ENCODE measurements at regions not wholly inside any gene's neighbourhood (a gene's known extent, or its start where the extent isn't known, plus 50 kb on each side); places are given as distances from the start of the nearest gene placed in this dataset.
"Not testable (repeated sequence)": the region's sequence is repeated elsewhere in the genome, so short reads cannot be mapped to it uniquely, and the experiment has no call there.

- DNase-seq = no peak
Measured at GRCh38 chr20:47866480-47866879, 81.2 kb upstream of the SULF2 start.

GRCh38 chr20:47865912-47866311, 80.6 kb upstream of the SULF2 start:
- no peak for DNase-seq

GRCh38 chr20:47865451-47865850, 80.2 kb upstream of the SULF2 start:
- DNase-seq = no peak

GRCh38 chr20:47863981-47864380, 78.7 kb upstream of the SULF2 start:
- no peak for DNase-seq

GRCh38 chr20:47863315-47863965, 78.2 kb upstream of the SULF2 start:
- DNase-seq = no peak

- no peak for DNase-seq
Measured at GRCh38 chr20:47862574-47863240, 77.4 kb upstream of the SULF2 start.

GRCh38 chr20:47861116-47861515, 75.8 kb upstream of the SULF2 start:
- no peak for DNase-seq

GRCh38 chr20:47860049-47860830, 75.0 kb upstream of the SULF2 start:
- no peak for DNase-seq

GRCh38 chr20:47859278-47859677, 74.0 kb upstream of the SULF2 start:
- no peak for DNase-seq

- DNase-seq = no peak
Measured at GRCh38 chr20:47857569-47858464, 72.5 kb upstream of the SULF2 start.

GRCh38 chr20:47857187-47857568, 71.9 kb upstream of the SULF2 start:
- DNase-seq = no peak

GRCh38 chr20:47855799-47856198, 70.5 kb upstream of the SULF2 start:
- no peak for DNase-seq

GRCh38 chr20:47854687-47855212, 69.5 kb upstream of the SULF2 start:
- peak; percentile 37 for DNase-seq

- DNase-seq = no peak
Measured at GRCh38 chr20:47851774-47852173, 66.5 kb upstream of the SULF2 start.

- peak; percentile 14 for DNase-seq
Measured at GRCh38 chr20:47850146-47850545, 64.9 kb upstream of the SULF2 start.

- no peak for DNase-seq
Measured at GRCh38 chr20:47849596-47849995, 64.3 kb upstream of the SULF2 start.

- no peak for DNase-seq
Measured at GRCh38 chr20:47849006-47849405, 63.7 kb upstream of the SULF2 start.

GRCh38 chr20:47848534-47848933, 63.3 kb upstream of the SULF2 start:
- not testable (repeated sequence) for DNase-seq

GRCh38 chr20:47847884-47848485, 62.7 kb upstream of the SULF2 start:
- DNase-seq = no peak

GRCh38 chr20:47847220-47847619, 61.9 kb upstream of the SULF2 start:
- not testable (repeated sequence) for DNase-seq

- not testable (repeated sequence) for DNase-seq
Measured at GRCh38 chr20:47846651-47847050, 61.4 kb upstream of the SULF2 start.

- DNase-seq = not testable (repeated sequence)
Measured at GRCh38 chr20:47845382-47845977, 60.2 kb upstream of the SULF2 start.

All from hematopoietic multipotent progenitor cell treated with erythropoietin and hydrocortisone succinate and interleukin-3 and kit ligand, for 4 days (in vitro differentiated cells).